ENCODE measurements at regions not wholly inside any gene's neighbourhood (a gene's known extent, or its start where the extent isn't known, plus 50 kb on each side); places are given as distances from the start of the nearest gene placed in this dataset.
"Not testable (repeated sequence)": the region's sequence is repeated elsewhere in the genome, so short reads cannot be mapped to it uniquely, and the experiment has no call there.

DNA sequence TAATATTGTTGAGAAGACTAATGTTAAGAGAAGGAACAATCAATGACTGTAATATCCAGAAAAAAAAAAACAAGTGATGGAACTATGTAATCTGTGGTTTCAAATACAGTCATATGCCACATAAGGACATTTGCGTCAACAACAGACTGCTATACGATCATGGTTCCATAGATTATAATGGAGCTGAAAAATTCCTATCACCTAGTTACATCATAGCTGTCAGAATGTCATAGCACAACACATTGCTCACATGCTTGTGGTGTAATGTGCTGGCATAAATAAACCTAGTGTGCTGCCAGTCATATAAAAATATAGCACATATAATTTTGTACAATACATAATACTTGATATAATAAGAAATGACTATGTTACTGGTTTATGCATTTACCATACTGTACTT, 653.5 kb downstream of the TRHDE start:
- no peaks in the 10 kb centered on the region for H3K36me3 ChIP-seq (ENCODE audit: insufficient read depth, low read length)
- no peak overlapping the region for H3K4me3 ChIP-seq (ENCODE audit: low read length)
- peak overlapping the region; percentile 1 for H3K27ac ChIP-seq (ENCODE audit: low read length)
- H3K9me2 ChIP-seq (ENCODE audit: insufficient read depth, low read length): no peaks in the 10 kb centered on the region
- no peaks in the 10 kb centered on the region for H3K27me3 ChIP-seq (ENCODE audit: insufficient read depth, low read depth, low read length)
- peak; percentile 87 for TF ChIP-seq EP300 (conservative IDR thresholded peaks at IDR 0.05; ENCODE audit: poor library complexity, severe bottlenecking)
- no peak for TF ChIP-seq MXI1 (conservative IDR thresholded peaks at IDR 0.05; ENCODE audit: poor library complexity, severe bottlenecking)
- peak; percentile 62 for TF ChIP-seq POLR2AphosphoS5 (IDR thresholded peaks at IDR 0.05)
- no peaks in the 10 kb centered on the region for H4K20me1 ChIP-seq (ENCODE audit: insufficient read depth)
- no peak overlapping the region for H3K4me2 ChIP-seq (ENCODE audit: low read length)
- H3K79me2 ChIP-seq (replicated peaks; ENCODE audit: insufficient read depth, low read length): no peaks in the 10 kb centered on the region
- no peaks in the 10 kb centered on the region for H3K9me3 ChIP-seq (ENCODE audit: low read length)
- no peak overlapping the region for H3K9ac ChIP-seq (ENCODE audit: low read length)
- H3F3A ChIP-seq (ENCODE audit: insufficient read depth, low read length, poor library complexity, severe bottlenecking): peaks cover 4% of the 10 kb centered on the region
- H2AFZ ChIP-seq (ENCODE audit: low read depth, low read length): no peak overlapping the region

DNA sequence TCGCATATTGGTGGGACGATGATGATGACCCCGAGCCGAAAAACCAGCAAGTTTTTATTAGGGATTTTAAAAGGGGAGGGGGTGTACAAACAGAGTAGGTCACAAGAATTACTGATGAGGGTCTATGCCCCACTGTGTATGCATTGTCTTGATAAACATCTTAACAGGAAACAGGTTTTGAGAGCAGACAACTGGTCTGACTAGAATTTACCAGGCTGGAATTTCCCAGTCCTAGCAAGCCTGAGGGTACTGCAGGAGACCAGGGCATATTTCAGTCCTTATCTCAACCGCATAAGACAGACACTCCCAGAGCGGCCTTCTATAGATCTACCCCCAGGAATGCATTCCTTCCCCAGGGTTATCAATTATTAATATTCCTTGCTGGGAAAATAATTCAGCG, 659.7 kb downstream of the TRHDE start:
- not testable (repeated sequence) for H3K9me3 ChIP-seq (ENCODE audit: low read length); H4K20me1 ChIP-seq (ENCODE audit: insufficient read depth); H3K9me2 ChIP-seq (ENCODE audit: insufficient read depth, low read length)

DNA sequence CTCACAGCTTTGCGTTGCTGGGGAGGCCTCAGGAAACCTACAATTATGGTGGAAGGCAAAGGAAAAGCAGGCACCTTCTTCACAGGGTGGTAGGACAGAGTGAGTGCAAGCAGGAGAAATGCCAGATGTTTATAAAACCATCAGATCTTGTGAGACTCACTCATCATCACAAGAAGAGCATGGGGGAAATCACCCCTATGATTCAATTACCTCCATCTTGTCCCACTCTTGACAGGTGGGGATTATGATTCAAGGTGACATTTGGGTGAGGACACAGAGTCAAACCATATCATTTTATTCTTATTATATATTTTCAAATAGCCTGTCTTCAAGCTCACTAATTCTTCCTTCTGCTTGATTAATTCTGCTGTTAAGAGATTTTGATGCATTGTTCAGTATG, 665.3 kb downstream of the TRHDE start:
- Histone ChIP-seq H4K20me1 (ENCODE audit: insufficient read depth) (no peaks in the 10 kb centered on the region), H3K9me2 (ENCODE audit: insufficient read depth, low read length) (no peaks in the 10 kb centered on the region)

More for the DNA sequence above, 659.7 kb downstream of the TRHDE start:
- H3K79me2 ChIP-seq (replicated peaks; ENCODE audit: insufficient read depth, low read length); H2AFZ ChIP-seq (ENCODE audit: low read depth, low read length); H3K4me3 ChIP-seq (ENCODE audit: low read length); H3K4me2 ChIP-seq (ENCODE audit: low read length); H3K9ac ChIP-seq (ENCODE audit: low read length); H3K27ac ChIP-seq (ENCODE audit: low read length); H3K27me3 ChIP-seq (ENCODE audit: insufficient read depth, low read depth, low read length); H3K36me3 ChIP-seq (ENCODE audit: insufficient read depth, low read length); H3F3A ChIP-seq (ENCODE audit: insufficient read depth, low read length, poor library complexity, severe bottlenecking): not testable (repeated sequence)

More for the DNA sequence above, 665.3 kb downstream of the TRHDE start:
- H3F3A ChIP-seq (ENCODE audit: insufficient read depth, low read length, poor library complexity, severe bottlenecking): no peaks in the 10 kb centered on the region
- no peaks in the 10 kb centered on the region for H3K36me3 ChIP-seq (ENCODE audit: insufficient read depth, low read length)
- no peak overlapping the region for H3K4me2 ChIP-seq (ENCODE audit: low read length)
- H3K27me3 ChIP-seq (ENCODE audit: insufficient read depth, low read depth, low read length): no peaks in the 10 kb centered on the region
- TF ChIP-seq, protein P1, sequence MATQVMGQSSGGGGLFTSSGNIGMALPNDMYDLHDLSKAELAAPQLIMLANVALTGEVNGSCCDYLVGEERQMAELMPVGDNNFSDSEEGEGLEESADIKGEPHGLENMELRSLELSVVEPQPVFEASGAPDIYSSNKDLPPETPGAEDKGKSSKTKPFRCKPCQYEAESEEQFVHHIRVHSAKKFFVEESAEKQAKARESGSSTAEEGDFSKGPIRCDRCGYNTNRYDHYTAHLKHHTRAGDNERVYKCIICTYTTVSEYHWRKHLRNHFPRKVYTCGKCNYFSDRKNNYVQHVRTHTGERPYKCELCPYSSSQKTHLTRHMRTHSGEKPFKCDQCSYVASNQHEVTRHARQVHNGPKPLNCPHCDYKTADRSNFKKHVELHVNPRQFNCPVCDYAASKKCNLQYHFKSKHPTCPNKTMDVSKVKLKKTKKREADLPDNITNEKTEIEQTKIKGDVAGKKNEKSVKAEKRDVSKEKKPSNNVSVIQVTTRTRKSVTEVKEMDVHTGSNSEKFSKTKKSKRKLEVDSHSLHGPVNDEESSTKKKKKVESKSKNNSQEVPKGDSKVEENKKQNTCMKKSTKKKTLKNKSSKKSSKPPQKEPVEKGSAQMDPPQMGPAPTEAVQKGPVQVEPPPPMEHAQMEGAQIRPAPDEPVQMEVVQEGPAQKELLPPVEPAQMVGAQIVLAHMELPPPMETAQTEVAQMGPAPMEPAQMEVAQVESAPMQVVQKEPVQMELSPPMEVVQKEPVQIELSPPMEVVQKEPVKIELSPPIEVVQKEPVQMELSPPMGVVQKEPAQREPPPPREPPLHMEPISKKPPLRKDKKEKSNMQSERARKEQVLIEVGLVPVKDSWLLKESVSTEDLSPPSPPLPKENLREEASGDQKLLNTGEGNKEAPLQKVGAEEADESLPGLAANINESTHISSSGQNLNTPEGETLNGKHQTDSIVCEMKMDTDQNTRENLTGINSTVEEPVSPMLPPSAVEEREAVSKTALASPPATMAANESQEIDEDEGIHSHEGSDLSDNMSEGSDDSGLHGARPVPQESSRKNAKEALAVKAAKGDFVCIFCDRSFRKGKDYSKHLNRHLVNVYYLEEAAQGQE (IDR thresholded peaks at IDR 0.05; ENCODE audit: borderline replicate concordance): no peak
- no peak for TF ChIP-seq MXI1 (conservative IDR thresholded peaks at IDR 0.05; ENCODE audit: poor library complexity, severe bottlenecking)
- TF ChIP-seq EP300 (conservative IDR thresholded peaks at IDR 0.05; ENCODE audit: poor library complexity, severe bottlenecking): no peak
- TF ChIP-seq TAF1 (IDR thresholded peaks at IDR 0.05; ENCODE audit: low read depth): no peak
- TF ChIP-seq POLR2AphosphoS5 (IDR thresholded peaks at IDR 0.05): no peak
- no peak for TF ChIP-seq EZH2 (IDR thresholded peaks at IDR 0.05; ENCODE audit: borderline replicate concordance, insufficient read depth, low read length, poor library complexity, severe bottlenecking)
- TF ChIP-seq SMC3 (conservative IDR thresholded peaks at IDR 0.05; ENCODE audit: poor library complexity): no peak
- TF ChIP-seq, protein P2, sequence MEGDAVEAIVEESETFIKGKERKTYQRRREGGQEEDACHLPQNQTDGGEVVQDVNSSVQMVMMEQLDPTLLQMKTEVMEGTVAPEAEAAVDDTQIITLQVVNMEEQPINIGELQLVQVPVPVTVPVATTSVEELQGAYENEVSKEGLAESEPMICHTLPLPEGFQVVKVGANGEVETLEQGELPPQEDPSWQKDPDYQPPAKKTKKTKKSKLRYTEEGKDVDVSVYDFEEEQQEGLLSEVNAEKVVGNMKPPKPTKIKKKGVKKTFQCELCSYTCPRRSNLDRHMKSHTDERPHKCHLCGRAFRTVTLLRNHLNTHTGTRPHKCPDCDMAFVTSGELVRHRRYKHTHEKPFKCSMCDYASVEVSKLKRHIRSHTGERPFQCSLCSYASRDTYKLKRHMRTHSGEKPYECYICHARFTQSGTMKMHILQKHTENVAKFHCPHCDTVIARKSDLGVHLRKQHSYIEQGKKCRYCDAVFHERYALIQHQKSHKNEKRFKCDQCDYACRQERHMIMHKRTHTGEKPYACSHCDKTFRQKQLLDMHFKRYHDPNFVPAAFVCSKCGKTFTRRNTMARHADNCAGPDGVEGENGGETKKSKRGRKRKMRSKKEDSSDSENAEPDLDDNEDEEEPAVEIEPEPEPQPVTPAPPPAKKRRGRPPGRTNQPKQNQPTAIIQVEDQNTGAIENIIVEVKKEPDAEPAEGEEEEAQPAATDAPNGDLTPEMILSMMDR (IDR thresholded peaks at IDR 0.05; ENCODE audit: poor library complexity, severe bottlenecking): no peak
- no peak for TF ChIP-seq RAD21 (conservative IDR thresholded peaks at IDR 0.05)
- no peak overlapping the region for H3K27ac ChIP-seq (ENCODE audit: low read length)
- no peaks in the 10 kb centered on the region for H3K79me2 ChIP-seq (replicated peaks; ENCODE audit: insufficient read depth, low read length)
- no peak overlapping the region for H3K9ac ChIP-seq (ENCODE audit: low read length)
- no peak overlapping the region for H2AFZ ChIP-seq (ENCODE audit: low read depth, low read length)
- no peak overlapping the region for H3K4me3 ChIP-seq (ENCODE audit: low read length)
- no peaks in the 10 kb centered on the region for H3K9me3 ChIP-seq (ENCODE audit: low read length)

All from neural cell (in vitro differentiated cells).